SK-N-SH treated with all-trans-retinoic acid at 6 μM for 48 hours (cell line): ENCODE measurements at regions not wholly inside any gene's neighbourhood (a gene's known extent, or its start where the extent isn't known, plus 50 kb on each side); places are given as distances from the start of the nearest gene placed in this dataset.

Source experiments
- ATAC-seq: fragments of 200-7000 bp; cut with Tn5 transposase; 3 replicates; pipeline ENCODE4 v1.9.1; 2020; ENCODE audit warnings: mild to moderate bottlenecking, moderate library complexity
- ARNTL ChIP-seq: fragments of 450-650 bp; formaldehyde crosslinking; IDR thresholded peaks from 2 replicates; pipeline ENCODE4 v1.5.0; 2020; ENCODE audit warnings: low read depth, mild to moderate bottlenecking, moderate library complexity, borderline replicate concordance
- BACH2 ChIP-seq: fragments of 250-450 bp; sonication (Bioruptor Pico); IDR thresholded peaks from 2 replicates; pipeline ENCODE4 v1.9.0; 2021; ENCODE audit warnings: mild to moderate bottlenecking, borderline replicate concordance
- CREB5 ChIP-seq: fragments of 250-450 bp; sonication (Bioruptor Pico); IDR thresholded peaks from 2 replicates; pipeline ENCODE4 v1.5.1; 2020; ENCODE audit warnings: low read depth, mild to moderate bottlenecking, moderate library complexity
- CSRNP3 ChIP-seq: fragments of 250-450 bp; sonication (Bioruptor Pico); IDR thresholded peaks from 2 replicates; pipeline ENCODE4 v1.5.1; 2021; ENCODE audit warnings: mild to moderate bottlenecking, moderate library complexity
- ESRRG ChIP-seq: fragments of 250-450 bp; sonication (Bioruptor Pico); IDR thresholded peaks from 2 replicates; pipeline ENCODE4 v1.6.1; 2021; ENCODE audit warnings: mild to moderate bottlenecking
- GLIS3 ChIP-seq: fragments of 250-450 bp; sonication (Bioruptor Pico); IDR thresholded peaks from 2 replicates; pipeline ENCODE4 v1.5.0; 2020; ENCODE audit warnings: mild to moderate bottlenecking, moderate library complexity
- ISL1 ChIP-seq: fragments of 250-450 bp; sonication (Bioruptor Pico); IDR thresholded peaks from 2 replicates; pipeline ENCODE4 v2.1.2; 2022; ENCODE audit warnings: mild to moderate bottlenecking, moderate library complexity
- OSR1 ChIP-seq: fragments of 250-450 bp; sonication (Bioruptor Pico); IDR thresholded peaks from 2 replicates; pipeline ENCODE4 v1.8.0; 2022; ENCODE audit warnings: moderate library complexity, mild to moderate bottlenecking, inconsistent platforms
- POU6F1 ChIP-seq: fragments of 250-450 bp; sonication (Bioruptor Pico); IDR thresholded peaks from 2 replicates; pipeline ENCODE4 v1.8.0; 2021; ENCODE audit warnings: low read depth, mild to moderate bottlenecking, moderate library complexity, borderline replicate concordance
- RARB ChIP-seq: fragments of 250-450 bp; sonication (Bioruptor Pico); IDR thresholded peaks from 2 replicates; pipeline ENCODE4 v1.8.0; 2021; ENCODE audit warnings: mild to moderate bottlenecking, moderate library complexity
- SNAI2 ChIP-seq: fragments of 250-450 bp; sonication (Bioruptor Pico); IDR thresholded peaks from 2 replicates; pipeline ENCODE4 v1.5.0; 2020; ENCODE audit warnings: mild to moderate bottlenecking, moderate library complexity
- TCF4 ChIP-seq: fragments of 250-450 bp; sonication (Bioruptor Pico); IDR thresholded peaks from 2 replicates; pipeline ENCODE4 v1.8.0; 2021; ENCODE audit warnings: mild to moderate bottlenecking, moderate library complexity, borderline replicate concordance
- TOX ChIP-seq: fragments of 250-450 bp; sonication (Bioruptor Pico); IDR thresholded peaks from 2 replicates; pipeline ENCODE4 v1.8.0; 2021; ENCODE audit warnings: mild to moderate bottlenecking, moderate library complexity, borderline replicate concordance
- TSHZ2 ChIP-seq: fragments of 250-450 bp; sonication (Bioruptor Pico); IDR thresholded peaks from 2 replicates; pipeline ENCODE4 v1.5.0; 2020; ENCODE audit warnings: mild to moderate bottlenecking, moderate library complexity
- ZC3H10 ChIP-seq: fragments of 250-450 bp; sonication (Bioruptor Pico); IDR thresholded peaks from 2 replicates; pipeline ENCODE4 v1.5.1; 2021; ENCODE audit warnings: mild to moderate bottlenecking, moderate library complexity
- ZFP3 ChIP-seq: fragments of 250-450 bp; sonication (Bioruptor Pico); IDR thresholded peaks from 2 replicates; pipeline ENCODE4 v1.5.0; 2020; ENCODE audit warnings: mild to moderate bottlenecking, moderate library complexity
- ZFP30 ChIP-seq: fragments of 450-650 bp; formaldehyde crosslinking; IDR thresholded peaks from 2 replicates; pipeline ENCODE4 v1.5.0; 2022; ENCODE audit warnings: mild to moderate bottlenecking, moderate library complexity
- ZNF565 ChIP-seq: fragments of 450-650 bp; formaldehyde crosslinking; conservative IDR thresholded peaks from 2 replicates; pipeline ENCODE4 v1.5.0; 2020; ENCODE audit warnings: low read depth, mild to moderate bottlenecking, moderate library complexity
- ZNF70 ChIP-seq: fragments of 450-650 bp; formaldehyde crosslinking; IDR thresholded peaks from 2 replicates; pipeline ENCODE4 v1.5.0; 2020; ENCODE audit warnings: mild to moderate bottlenecking, moderate library complexity
- ZNF8 ChIP-seq: fragments of 450-650 bp; formaldehyde crosslinking; IDR thresholded peaks from 2 replicates; pipeline ENCODE4 v1.5.0; 2020; ENCODE audit warnings: mild to moderate bottlenecking, moderate library complexity

GRCh38 chr1:5273280-5274003, 619.0 kb downstream of the AJAP1 start:
- ATAC-seq: no peak
- TF ChIP-seq TOX (CRISPR knock-in tag): no peak
- TF ChIP-seq ZC3H10 (CRISPR knock-in tag): no peak
- no peak for TF ChIP-seq ZNF8 (CRISPR knock-in tag)
- TF ChIP-seq ZNF565 (CRISPR knock-in tag): no peak
- TF ChIP-seq OSR1: no peak
- TF ChIP-seq GLIS3: no peak
- no peak for TF ChIP-seq ESRRG (CRISPR knock-in tag)
- TF ChIP-seq POU6F1: no peak
- no peak for TF ChIP-seq ZFP30 (CRISPR knock-in tag)
- TF ChIP-seq ZFP3 (CRISPR knock-in tag): no peak
- TF ChIP-seq CSRNP3 (CRISPR knock-in tag): no peak
- TF ChIP-seq ISL1: no peak
- TF ChIP-seq ARNTL (CRISPR knock-in tag): no peak
- no peak for TF ChIP-seq ZNF70 (CRISPR knock-in tag)
- no peak for TF ChIP-seq BACH2
- no peak for TF ChIP-seq TCF4 (CRISPR knock-in tag)

- TF ChIP-seq ZFP30 (CRISPR knock-in tag): no peak
- no peak for TF ChIP-seq GLIS3
- TF ChIP-seq ZNF70 (CRISPR knock-in tag): no peak
- TF ChIP-seq OSR1: no peak
- no peak for TF ChIP-seq CSRNP3 (CRISPR knock-in tag)
- no peak for TF ChIP-seq CREB5 (CRISPR knock-in tag)
Observed at GRCh38 chr1:5272325-5272724, 617.9 kb downstream of the AJAP1 start.

GRCh38 chr1:5271264-5271663, 616.9 kb downstream of the AJAP1 start:
- no peak for ATAC-seq
- TF ChIP-seq SNAI2 (CRISPR knock-in tag) (no peak), ISL1 (no peak), TOX (CRISPR knock-in tag) (no peak), TSHZ2 (no peak), RARB (CRISPR knock-in tag) (no peak)

More at GRCh38 chr1:5272325-5272724, 617.9 kb downstream of the AJAP1 start:
- ATAC-seq: no peak

- no peak for ATAC-seq
- TF ChIP-seq RARB (CRISPR knock-in tag) (no peak), ESRRG (CRISPR knock-in tag) (no peak), POU6F1 (no peak), ZNF565 (CRISPR knock-in tag) (no peak)
Observed at GRCh38 chr1:5269901-5270300, 615.5 kb downstream of the AJAP1 start.
